ENCODE measurements at regions not wholly inside any gene's neighbourhood (a gene's known extent, or its start where the extent isn't known, plus 50 kb on each side); places are given as distances from the start of the nearest gene placed in this dataset.
A peak's percentile ranks its signal among the peaks of the same experiment; 100 is the strongest.

DNA sequence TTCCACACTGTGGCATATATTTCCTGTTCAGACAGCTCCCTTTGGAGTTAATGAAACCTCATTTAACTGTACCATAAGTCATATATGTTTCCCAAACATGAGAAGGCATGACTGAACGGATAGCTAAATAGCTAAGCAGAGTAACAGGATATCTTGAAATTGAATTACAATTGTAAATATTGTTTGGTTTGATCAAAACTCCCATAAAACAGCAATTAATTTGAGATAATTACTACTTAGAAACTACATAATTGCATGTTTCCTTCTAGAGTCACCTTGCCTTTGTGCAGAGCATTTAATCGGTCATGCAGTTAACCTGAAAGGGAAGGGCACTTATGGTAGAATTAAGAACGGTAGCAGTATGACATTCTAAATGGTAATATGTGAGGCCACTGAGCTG lies 179.0 kb upstream of the MAP3K7 start:
- no peak for DNase-seq

DNA sequence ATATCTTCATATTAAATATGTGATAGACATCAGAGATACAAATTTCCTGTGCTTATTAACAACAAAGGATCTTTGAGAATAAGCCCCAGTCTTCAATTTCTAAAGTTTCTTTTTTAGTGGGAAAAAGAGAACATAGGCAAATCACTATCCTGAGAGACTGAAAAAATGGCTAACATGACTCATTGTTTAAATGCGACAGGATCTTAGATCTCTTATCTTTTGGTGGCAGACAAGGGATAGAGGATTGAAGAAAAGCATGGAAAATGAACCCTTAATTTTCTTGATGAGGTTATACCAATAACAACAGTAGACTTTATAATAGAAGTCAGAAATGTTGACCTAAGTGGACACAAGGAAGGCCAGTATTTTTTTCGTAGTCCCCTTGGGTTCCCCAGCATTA lies 178.6 kb upstream of the MAP3K7 start:
- DNase-seq, result no peak

DNA sequence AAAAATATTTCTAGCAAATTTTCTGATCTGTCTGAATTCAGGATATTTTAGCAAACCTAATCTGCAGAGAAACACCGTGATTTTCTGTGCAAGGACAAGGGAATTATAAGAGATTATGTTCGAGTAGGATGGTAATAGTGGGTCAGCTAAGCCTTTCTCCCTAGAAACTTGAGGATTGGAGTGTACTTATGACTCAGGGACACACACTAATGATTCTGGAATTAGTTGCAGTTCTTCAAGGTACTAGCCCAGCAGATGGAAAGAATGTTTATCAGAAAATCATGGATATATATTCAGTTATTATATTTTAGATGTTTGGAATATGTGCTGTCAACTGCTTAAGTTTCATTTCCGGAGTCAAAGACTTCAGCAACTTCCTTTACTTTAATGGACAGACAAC lies 177.1 kb upstream of the MAP3K7 start:
- no peak for DNase-seq

DNA sequence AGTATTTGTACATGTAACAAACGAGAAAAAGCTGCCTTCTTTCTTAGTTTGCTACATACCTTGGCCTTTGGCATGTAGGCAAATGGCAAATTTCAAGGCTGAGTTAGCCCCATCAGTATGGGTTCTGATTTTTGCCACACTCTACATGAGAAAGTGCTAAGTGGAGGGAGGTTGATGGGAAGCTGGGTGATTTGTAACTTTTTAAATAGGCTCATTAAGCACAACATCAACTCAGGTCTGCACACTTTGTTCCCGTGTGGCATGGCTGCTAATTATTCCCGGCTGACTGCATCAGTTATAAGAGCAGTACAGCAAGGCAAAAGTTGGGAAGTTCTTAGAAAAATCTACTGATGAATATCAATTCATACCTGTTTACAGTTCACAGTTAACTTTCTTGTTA lies 172.8 kb upstream of the MAP3K7 start:
- DNase-seq, result no peak

DNA sequence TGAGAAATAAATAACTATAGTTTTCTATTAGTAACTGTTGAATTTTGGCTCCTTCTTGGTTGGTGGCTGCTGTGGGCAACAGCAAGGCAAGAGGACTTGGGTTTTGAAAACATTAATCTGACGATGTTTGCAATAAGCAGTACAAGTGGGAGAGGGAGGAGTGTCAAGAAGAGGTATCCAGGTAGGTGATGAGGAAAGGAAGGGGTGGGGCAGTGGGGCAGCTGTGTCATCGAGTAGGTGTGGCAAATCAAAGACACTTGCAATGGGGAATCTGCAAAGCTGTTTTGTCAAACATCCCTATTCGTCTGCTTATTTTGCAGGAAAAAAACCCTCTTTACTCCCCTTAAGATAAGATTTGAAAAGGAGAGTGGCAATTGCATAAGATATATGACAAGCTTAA lies 171.9 kb upstream of the MAP3K7 start:
- no peak for DNase-seq

DNA sequence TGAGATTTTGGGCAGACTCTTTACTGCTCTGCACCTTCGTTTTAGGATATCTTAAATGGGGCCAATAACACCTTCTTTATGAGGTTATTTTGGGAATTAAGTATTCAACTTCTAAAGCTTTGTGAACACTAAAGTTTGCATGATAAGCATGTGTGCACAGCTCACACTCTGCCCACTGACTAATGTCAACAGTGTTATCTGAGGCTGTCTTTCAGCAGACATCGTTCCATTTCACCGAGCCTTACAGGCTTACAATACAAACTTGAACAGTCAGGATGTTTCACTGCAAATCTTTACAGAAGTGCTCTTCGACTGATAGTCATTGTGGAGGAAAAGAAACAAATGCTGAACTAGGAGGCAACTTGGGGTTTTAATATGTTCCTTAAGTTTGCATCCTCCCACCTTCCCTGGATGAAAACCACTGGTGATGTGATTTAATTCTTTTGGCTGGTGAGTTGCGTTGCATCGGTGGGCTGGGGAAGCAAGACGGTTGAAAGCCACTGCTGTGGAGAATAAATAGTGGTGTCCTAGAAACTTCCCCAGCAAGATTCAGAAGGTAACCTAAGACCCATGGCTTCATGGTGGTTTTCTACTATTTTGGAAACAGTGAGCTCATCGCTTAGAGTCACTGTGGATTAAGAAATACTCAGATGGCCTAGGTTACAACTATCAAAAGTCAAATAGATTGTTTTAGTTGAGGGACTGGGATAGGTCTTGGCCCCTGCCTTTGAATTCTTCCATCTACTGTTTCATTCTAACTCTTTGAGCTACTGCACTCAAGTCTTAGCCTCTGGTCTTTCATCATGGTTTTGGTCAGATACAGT lies 167.2 kb upstream of the MAP3K7 start:
- DNase-seq, result no peak

DNA sequence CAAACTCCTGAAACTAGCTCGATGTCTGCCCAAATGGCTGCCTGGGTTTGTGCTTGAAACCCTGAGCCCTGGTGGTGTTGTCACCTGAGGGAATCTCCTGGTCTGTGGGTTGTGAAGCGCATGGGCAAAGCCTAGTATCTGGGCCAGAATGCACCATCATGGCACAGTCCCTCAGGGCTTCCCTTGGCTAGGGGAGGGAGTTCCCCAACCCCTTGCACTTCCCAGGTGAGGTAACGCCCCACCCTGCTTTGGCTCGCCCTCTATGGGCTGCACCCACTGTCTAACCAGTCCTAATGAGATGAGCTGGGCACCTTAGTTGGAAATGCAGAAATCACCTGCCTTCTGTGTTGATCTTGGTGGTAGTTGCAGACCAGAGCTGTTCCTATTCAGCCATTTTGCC lies 152.9 kb upstream of the MAP3K7 start:
- no peak for DNase-seq

DNA sequence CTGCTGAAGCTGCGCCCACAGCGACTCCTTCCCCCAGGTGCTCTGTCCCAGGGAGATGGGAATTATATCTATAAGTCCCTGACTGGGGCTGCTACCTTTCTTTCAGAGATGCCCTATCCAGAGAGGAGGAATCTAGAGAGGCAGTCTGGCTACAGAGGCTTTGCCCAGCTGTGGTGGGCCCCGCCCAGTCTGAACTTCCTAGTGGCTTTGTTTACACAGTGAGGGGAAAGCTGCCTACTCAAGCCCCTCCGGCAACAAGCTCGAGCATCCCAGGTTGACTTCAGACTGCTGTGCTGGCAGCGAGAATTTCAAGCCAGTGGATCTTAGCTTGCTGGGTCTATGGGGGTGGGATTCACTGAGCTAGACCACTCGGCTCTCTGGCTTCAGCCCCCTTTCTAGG lies 152.5 kb upstream of the MAP3K7 start:
- DNase-seq, result no peak

DNA sequence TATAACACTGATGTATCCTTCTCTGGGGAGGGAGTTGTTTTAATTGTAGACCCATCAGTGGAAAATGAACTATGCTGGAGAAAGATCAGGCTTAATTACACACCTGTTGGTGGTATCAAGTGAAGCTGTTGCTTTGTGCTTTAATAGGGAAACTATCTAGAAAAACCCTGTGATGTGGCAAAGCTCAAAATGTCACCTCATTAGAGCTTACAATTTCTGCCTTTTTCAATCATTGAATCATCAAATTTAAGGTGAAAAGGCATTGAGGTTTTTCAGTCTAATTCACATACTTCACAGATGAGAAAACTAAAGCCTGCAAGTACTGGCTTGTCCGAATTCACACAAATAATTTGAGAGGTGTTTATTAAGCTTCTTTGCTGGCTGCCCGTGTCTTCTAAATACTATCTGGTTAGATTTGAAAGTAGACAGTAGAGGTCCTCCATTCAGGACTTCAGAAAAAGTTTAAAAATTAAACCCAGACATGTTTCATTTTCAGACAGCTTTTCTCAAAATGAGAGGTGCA lies 143.3 kb upstream of the MAP3K7 start:
- DNase-seq, result no peak

DNA sequence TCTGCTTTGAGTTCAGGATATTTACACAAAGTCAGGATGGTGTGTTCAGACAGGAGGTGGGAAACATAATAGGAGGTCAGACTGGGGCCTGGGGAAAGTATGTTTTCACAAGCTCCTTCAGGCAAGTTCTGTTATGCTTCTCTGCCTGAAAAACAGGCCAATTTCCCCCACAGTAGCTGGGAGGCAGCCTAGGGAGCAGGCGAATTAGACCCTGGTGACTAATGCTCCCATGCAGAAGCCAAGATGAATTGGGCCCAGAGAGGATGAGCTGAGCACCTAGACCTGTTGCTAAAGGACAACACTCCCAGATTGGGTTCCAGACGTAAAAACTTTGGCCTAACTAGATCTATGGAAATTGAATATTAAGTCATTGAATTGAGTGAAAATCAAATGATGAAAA lies 142.2 kb upstream of the MAP3K7 start:
- DNase-seq, result no peak

DNA sequence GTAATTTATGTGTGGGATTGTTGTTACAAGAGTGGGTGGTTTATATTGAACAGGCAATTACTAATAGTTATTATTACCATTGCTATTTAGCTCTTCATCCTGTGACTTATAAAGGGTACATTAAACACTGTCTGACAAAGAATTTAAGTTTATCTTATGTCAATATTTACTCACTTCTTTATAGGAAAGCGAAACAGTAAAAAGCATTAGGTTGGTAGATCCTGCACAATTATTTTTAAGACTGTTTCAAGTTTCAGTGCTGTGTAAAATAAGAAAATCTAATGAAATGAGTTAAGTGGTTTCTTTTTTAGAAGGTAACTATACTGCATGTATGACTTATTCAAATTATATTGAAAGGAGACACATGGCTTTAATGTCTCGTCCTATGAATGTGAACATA lies 135.8 kb upstream of the MAP3K7 start:
- no peak for DNase-seq

DNA sequence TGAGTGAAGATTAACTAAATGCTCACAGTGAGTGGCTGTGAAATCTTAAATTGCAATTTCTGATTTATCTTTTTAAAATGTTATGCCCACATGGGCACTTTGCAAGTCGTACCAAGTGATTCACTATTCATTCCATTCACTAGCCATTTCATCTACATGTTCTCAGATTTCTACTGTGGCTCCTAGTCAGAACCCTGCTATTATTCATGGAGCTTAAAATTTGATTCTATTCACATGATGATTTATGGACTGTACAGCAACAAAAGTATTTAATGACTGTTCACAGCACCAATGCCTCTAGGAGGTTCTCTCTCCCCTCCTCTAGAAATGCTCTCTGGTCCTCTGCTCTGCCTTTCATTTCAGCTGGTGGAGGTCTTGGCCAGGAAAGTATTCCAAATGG lies 133.5 kb upstream of the MAP3K7 start:
- DNase-seq, result no peak

DNA sequence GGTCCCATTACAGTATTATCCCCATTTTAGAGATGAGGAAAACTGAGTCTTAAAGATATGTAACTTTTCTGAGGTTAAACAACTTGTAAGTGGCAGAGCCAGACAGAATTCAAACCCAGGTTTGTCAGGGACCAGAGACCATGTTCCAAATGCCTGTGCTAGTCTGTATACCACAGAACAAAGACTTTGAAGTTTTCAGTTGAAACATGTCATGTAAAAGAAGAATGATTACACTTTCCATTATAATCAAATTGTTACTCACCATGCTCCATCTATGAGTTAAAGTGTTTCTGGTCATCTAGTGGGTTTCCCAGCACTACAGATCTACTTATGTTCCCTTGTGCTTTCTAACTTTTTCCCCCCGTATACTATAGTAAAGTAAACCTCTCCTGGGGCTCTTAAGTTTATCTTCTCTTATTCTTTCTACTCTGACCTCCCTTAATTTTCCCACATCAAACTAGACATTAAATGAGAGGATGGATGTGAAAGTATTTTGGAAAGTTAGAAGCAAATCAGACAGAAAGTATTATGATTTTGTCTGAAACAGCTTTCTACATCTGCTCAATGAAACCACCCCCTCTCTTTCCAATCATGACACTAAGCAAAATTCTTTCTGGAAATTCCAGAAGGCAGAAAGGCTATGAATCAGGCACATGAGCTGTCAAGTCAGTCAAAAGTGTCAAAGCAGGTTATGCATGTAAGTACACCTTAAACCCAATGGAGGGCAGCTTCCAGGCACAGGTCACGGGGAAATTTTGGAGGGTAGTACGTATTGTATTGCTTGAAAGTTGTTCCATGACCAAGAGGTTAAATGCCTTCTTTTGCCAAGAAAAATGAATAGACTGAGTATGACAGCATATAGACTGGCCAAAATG lies 132.7 kb upstream of the MAP3K7 start:
- no peak for DNase-seq

DNA sequence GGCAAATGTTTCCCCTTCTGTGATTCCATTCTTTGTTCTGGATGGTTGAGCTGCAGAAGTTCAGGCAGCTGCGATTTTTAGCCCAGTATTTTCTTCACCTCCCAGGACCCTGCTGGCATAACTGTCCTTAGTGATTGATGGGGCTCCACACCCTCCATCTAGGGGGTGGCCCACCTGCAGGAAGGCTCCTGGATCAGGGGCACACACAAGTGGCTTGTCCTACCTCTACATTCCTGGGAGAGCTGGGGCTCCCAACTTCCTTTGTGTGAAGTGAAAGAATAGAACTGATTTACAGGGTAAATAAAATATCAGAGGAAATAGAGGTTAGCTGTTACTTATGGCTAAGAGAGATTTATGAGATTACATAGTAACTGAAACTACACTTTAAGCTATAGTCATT lies 129.5 kb upstream of the MAP3K7 start:
- no peak for DNase-seq

DNA sequence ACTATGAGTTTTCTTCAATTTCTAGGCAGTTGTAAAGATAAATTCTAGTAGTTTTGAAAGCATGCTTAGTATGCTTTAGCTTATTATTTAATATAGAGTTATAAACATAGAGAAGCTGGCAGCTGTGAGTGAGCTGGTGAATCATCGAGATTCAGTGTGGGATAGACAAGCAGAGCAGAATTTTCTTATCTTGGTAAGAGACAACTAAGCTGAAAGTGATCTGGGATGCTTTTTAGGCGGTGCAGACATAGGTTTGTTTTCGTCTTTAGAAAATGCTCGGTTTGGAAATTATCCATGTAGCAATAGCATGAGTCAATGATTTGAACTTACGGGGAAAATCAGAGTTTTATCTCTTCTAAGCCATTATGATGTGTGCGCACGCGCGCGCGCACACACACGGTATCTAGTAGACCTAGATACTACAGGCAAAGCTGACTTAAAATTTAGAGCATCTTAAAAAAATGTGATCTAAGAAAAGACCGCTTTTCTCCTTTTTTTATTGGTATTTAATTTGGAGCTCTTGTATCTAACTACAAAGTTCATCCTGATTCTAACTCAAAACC lies 128.3 kb upstream of the MAP3K7 start:
- DNase-seq, result no peak

DNA sequence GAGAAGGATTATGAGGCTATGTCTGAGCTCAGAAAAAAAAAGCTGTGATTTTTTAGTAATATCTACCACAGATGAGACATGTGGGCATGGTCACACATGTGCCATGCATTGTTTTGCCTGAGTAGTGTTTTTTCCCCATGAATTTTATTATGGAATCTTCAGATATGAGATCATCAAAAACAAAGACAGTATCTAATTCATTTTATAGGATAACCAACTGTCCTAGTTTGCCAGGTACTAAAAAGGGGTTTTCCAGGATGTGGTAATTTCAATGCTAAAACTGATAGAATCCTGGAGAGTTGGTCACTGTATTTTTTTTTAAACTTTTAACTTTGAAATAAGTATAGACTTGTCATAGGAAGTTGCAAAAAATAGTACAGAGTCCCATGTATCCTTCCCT lies 127.4 kb upstream of the MAP3K7 start:
- no peak for DNase-seq

DNA sequence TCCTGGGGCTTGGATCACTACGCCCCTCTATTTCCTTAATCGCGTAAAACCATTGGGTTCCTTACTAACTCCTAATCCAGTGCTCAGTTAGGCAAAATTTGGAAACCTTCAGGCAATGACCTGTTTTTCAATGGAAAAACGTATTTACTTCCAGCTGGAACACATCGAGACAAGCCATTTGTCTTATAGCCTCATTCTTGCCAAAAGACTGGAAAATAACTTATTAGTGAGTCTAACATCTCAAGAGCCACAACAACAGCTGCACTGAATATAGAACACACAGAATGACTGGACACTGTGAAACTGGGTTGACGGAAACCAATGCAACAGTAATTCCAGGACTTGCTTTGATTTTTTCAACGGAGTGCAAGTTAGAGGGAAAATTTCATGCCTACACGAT lies 125.2 kb upstream of the MAP3K7 start:
- DNase-seq, result no peak

DNA sequence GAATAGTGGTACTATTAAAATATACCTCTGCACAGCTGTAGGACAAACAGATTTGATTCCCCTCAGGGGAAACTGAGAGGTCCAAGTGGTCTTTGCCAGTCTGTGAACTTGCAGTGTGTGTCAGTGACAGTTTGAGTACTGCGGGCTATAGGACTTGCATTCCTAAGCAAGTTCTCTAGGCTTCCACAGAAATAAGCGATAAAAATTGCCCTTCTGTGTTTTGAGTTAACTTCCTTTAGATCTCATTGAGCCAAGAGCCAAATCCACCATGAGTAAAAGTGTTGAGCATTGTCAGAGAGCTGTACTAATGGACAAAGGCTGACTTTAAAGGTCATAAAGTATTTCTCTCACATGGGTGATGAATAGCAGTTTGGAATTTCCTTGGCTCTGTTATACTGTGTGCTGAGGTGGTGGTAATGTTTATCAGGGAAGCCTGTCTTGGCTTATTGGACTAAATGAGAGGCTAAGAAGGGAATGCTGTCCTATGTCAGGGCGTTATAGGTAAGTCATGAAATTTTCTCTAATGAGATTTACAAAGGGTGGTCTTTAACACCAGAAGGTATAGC lies 122.6 kb upstream of the MAP3K7 start:
- DNase-seq, result no peak

DNA sequence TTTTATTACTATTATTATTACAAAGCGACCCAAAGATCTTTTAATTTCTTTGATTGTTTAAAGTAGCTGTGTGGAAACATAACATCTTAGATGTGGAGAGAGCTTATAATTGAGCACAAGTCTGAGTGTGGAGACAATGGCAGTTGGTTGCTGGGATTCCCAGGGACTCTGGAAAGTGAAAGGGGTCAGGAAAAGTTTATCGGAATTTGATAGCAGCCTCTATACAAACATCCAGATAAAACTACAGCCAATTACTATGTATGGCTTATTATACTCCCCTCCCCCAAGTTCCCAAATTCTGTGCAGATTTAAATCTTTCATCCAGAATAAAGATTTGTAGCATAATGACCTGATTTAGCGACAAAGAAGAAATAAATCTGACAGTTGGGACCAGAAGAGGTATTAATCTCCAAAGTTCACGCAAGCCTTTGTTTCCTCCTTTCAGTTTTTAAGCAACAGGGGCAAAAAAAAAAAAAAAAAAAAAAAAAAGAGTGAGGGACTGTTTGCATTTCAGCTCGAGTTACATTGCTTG lies 121.4 kb upstream of the MAP3K7 start:
- DNase-seq, result no peak

DNA sequence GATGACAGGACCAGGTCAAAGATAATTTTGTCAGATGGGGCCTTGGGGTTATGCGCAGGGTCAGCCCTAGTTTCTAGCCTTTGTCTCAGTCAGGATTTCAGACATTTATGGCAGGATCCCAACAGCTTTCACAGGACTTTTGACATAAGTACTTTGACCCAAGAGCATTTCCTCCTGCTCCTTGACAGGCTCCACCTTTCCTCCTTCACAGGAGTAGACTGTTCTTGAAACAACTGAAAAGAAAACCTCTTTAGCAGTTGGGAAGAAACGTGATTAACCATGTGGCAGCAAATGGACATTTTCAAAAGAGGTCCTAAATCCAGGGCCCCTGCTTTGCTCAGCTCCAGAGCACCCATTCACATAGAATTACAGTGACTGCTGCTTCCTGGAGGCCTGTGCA lies 120.4 kb upstream of the MAP3K7 start:
- DNase-seq, result no peak

DNA sequence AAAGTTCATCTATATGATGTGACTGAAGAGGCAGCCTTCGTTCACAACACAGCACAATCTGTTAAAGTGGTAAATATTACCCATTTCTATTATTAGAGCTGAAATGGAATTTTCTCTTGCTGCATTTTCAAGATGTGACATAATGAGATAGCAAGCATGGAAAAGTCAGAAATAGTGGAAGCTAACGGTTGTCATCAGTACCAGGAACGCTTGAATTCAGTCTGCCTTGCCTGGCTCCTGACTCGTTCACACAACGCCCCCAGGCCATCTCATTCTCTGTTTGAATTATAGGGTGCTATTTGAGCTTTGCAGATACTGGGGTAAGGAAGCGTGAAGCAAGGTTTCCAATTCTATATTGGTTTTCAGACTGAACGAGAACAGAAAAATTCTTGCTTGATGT lies 116.5 kb upstream of the MAP3K7 start:
- peak in 1 of 51 donors; percentile 3 for DNase-seq

DNA sequence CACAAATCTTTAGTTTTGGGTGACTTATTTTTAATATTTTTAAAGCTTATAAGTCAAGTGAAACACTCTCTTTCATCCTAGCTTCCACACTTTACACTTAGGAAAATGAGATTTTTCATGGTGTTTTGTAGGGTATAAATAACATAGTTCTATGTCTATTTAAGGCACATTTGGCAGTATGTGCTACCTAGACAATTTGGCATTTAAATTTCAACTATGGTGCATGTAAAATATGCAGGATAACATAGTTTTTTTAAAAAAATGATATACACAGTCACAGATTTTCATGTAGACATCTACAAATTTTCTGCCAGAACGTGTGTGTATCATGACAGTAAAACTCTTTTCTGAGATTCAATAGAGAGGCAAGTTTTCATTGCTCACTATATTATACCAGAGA lies 115.1 kb upstream of the MAP3K7 start:
- no peak for DNase-seq
